BJ (cell line): ENCODE measurements at regions not wholly inside any gene's neighbourhood (a gene's known extent, or its start where the extent isn't known, plus 50 kb on each side); places are given as distances from the start of the nearest gene placed in this dataset.

Source experiments
- CTCF ChIA-PET: fragments of 350-600 bp; formaldehyde crosslinking; extraction: SDS; loops from one replicate; lab custom pipeline; 2021; ENCODE audit warnings: antibody characterized with exemption, inconsistent platforms; lab: Yijun Ruan, JAX
- POLR2A ChIA-PET: fragments of 300-600 bp; sonication (Branson Sonifier 250); formaldehyde crosslinking; extraction: SDS; loops from one replicate; lab custom pipeline; 2021; ENCODE audit warnings: antibody characterized with exemption; lab: Charles Lee
- DNase-seq: peaks from one replicate; pipeline ENCODE4 v3.0.0-alpha.2; 2011; ENCODE audit warnings: low read depth
- H3K27me3 ChIP-seq: 2 replicates; pipeline ENCODE4 v1.6.0; 2011; ENCODE audit warnings: low read length; ENCODE audit not compliant: control insufficient read depth, insufficient read depth
- H3K36me3 ChIP-seq: 2 replicates; pipeline ENCODE4 v1.5.1; 2011; ENCODE audit warnings: low read length; ENCODE audit not compliant: control insufficient read depth, insufficient read depth
- H3K4me3 ChIP-seq: 2 replicates; pipeline ENCODE4 v1.5.1; 2011; ENCODE audit warnings: low read depth, mild to moderate bottlenecking, control low read depth, low read length
- TF ChIP-seq, protein P1 (sequence below): IDR thresholded peaks from 2 replicates; pipeline ENCODE4 v1.5.1; 2011; ENCODE audit warnings: low read depth, mild to moderate bottlenecking, control low read depth, inconsistent platforms, low read length, moderate library complexity; ENCODE audit not compliant: insufficient read depth

DNA sequence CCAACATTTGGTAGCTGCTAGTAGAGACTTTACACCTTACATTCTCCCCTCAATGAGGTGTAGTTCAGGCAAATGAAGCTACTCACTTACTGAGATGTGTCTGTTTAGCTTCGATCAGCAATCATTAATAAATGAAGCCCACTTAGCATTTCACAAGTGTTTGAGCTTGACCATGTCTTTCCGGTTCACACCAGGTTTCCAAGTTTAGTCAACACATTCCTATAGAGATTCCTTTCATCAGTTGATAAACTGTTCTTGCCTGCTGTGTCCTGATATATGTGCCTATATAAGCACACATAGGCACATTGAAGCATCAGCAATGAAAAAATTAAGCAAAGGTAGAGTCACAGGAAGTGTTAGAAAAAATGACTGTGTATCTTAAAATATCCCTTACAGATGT, 150.0 kb downstream of the BTBD3 start:
- H3K36me3 ChIP-seq, result no peaks in the 10 kb centered on the region
- no peak for DNase-seq
- H3K27me3 ChIP-seq, result no peaks in the 10 kb centered on the region
- TF ChIP-seq, protein P1, sequence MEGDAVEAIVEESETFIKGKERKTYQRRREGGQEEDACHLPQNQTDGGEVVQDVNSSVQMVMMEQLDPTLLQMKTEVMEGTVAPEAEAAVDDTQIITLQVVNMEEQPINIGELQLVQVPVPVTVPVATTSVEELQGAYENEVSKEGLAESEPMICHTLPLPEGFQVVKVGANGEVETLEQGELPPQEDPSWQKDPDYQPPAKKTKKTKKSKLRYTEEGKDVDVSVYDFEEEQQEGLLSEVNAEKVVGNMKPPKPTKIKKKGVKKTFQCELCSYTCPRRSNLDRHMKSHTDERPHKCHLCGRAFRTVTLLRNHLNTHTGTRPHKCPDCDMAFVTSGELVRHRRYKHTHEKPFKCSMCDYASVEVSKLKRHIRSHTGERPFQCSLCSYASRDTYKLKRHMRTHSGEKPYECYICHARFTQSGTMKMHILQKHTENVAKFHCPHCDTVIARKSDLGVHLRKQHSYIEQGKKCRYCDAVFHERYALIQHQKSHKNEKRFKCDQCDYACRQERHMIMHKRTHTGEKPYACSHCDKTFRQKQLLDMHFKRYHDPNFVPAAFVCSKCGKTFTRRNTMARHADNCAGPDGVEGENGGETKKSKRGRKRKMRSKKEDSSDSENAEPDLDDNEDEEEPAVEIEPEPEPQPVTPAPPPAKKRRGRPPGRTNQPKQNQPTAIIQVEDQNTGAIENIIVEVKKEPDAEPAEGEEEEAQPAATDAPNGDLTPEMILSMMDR, result no peak
- ChIA-PET CTCF (interaction anchor here (1.4 kb wide), 1 partner anchor 9 kb away, joined by 4 read pairs; no protein-coding TSS in a partner anchor), POLR2A (no interaction called here)
- no peak overlapping the region for H3K4me3 ChIP-seq

DNA sequence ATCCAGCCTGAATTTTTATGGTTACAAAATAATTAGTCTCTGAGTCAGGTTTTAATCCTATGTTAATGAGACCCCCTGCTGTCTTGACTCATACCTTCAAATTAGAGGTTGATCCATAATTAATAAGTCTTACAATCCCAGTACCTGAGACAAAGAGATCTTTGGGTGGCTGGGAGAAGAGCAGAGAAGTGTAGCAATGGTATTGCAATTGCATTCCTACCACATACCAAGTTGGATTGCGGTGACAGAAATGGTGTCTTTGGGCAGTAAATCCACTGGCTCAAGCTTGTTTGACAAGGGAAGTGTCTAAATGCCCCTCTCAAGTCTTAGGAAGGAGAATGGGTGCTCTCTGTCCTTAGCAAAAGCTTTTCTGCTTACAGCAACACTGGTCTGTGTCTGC, 150.4 kb downstream of the BTBD3 start:
- no peaks in the 10 kb centered on the region for H3K36me3 ChIP-seq
- H3K27me3 ChIP-seq, result no peaks in the 10 kb centered on the region
- DNase-seq, result no peak
- H3K4me3 ChIP-seq, result no peak overlapping the region
- TF ChIP-seq, protein P1, result no peak
- ChIA-PET CTCF (interaction anchor here (0.6 to 1.4 kb wide), 3 partner anchors 9 to 97 kb away, joined by 3 to 4 read pairs (median 3); no protein-coding TSS in a partner anchor), POLR2A (no interaction called here)

DNA sequence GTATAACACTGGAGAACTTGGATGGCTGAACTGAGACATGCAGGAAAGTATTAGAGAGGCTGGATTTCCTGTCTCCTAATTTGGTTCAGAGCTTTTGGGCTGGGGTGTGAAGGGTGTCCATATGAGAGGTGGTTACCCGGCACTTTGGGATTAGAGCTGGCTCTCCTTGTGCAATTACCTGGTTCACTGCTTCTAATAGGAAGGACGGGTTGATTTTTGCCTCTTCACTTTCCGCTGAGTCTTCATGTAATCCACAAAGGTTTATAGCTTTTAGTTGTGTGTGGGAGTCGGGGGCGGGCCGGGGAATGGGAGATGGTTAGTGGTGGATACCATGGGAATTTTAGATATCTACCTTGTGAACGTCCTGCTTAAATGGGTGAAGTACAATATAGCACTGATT, 151.5 kb downstream of the BTBD3 start:
- POLR2A ChIA-PET, result no interaction called here
- Histone ChIP-seq H3K4me3 (no peak overlapping the region), H3K27me3 (no peaks in the 10 kb centered on the region), H3K36me3 (no peaks in the 10 kb centered on the region)
- DNase-seq, result no peak
- TF ChIP-seq, protein P1, result no peak
- CTCF ChIA-PET, result interaction anchor here (0.6 kb wide), 1 partner anchor 468 kb away, joined by 3 read pairs; no protein-coding TSS in a partner anchor

DNA sequence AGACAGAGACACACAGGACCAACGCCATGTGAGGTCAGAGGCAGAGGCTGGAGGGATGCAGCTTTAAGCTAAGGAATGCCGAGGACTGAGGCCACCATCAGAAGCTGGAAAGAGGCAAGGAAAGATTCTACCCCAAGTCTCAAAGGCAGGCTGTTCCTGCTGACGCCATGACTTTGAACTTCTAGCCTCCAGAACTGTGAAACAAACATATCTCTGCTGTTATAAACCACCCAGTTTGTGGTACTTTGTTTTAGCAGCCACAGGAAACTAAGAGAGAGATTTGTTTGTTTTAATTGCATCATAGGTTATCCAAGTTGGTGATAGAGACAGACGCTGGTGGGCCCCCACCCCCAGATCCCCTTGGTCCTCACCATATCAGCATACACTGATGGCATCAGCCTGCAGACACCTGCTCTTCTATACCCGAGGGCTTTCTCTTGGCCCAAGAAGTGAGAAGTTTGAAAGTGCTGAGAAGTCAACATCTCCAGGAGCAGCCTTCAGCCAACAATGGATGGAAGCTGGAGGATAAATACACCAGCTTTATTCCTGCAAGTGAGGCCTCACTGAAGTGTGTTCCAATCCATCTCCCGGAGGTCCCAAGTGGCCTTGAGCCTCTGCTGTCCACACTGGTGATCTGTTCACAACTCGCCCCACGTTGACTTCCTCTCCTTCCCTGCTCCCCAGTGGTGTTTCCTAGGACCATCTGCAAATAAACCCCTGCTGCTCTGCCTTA, 154.7 kb downstream of the BTBD3 start:
- no peaks in the 10 kb centered on the region for H3K27me3 ChIP-seq
- ChIA-PET POLR2A (no interaction called here), CTCF (no interaction called here)
- H3K36me3 ChIP-seq, result no peaks in the 10 kb centered on the region
- DNase-seq, result no peak
- TF ChIP-seq, protein P1, result no peak
- H3K4me3 ChIP-seq, result no peak overlapping the region

DNA sequence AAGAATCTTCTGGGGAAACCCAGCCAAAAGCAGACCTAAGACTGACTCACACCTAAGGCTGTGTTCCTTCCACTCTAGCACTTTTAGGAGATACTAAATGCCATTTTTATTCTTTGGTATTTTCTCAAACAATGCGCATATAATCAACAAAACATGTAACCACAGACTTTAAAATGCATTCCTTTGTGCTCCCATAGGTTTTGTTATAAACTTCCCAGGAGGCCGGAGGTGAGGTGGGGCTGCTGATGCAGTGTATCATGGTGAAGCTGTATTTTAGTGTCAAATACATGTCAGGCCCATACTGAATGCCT, 155.2 kb downstream of the BTBD3 start:
- Histone ChIP-seq H3K4me3 (no peak overlapping the region), H3K27me3 (no peaks in the 10 kb centered on the region), H3K36me3 (no peaks in the 10 kb centered on the region)
- POLR2A ChIA-PET, result no interaction called here
- TF ChIP-seq, protein P1, result no peak
- CTCF ChIA-PET, result interaction anchor here (0.8 kb wide), 1 partner anchor 9 kb away, joined by 4 read pairs; no protein-coding TSS in a partner anchor
- no peak for DNase-seq
